VCaP (cell line): ENCODE measurements at regions not wholly inside any gene's neighbourhood (a gene's known extent, or its start where the extent isn't known, plus 50 kb on each side); places are given as distances from the start of the nearest gene placed in this dataset.
A peak's percentile ranks its signal among the peaks of the same experiment; 100 is the strongest.

Experiments used
- H3K27ac ChIP-seq: fragments of 450-650 bp; 2 replicates; pipeline ENCODE4 v1.5.1; 2017
- TF ChIP-seq, protein P1 (sequence below): fragments of 450-650 bp; conservative IDR thresholded peaks from 2 replicates; pipeline ENCODE4 v1.5.1; 2017; ENCODE audit warnings: mild to moderate bottlenecking, moderate library complexity

DNA sequence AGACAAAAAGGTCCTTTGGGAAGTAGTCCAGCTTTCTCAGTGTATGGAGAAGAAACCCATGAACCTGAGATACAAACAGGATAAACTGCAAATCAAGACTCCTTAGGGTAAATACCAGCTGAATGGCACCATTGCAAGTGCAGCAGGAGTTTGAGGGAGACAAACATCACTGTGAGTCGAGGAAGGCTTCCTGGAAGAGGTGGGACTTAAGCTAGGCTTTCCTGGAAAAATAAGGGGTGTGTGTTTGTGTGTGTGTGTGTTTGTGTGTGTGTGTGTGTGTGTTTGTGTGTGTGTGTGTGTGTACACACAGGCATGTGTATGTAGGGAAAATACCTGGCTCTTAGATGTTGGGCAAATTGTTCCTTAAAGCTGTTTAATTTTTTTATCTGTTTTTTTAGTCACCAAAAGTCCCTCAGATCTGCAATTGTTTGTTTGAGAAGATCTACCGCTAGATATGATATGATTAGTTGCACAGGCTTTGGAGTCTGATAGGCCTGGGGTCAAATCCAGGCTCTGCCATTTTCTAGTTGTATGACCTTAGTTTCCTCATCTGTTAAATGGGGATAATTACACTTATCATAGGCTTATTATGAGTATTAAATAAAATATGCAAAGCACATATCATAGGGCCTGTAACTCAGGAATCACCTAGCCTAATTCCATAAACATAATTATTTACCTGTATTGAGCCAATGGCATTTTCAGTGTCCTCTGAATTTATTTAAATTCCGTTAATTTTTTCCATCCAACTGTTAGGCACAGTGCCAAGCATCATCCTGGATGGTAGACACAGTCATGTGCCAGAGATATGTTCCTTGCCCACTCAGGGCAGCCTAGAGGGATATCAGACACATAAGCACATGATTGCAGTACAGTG, 85.6 kb upstream of the EED start:
- peak overlapping the region; percentile 77 for H3K27ac ChIP-seq
- TF ChIP-seq, protein P1, sequence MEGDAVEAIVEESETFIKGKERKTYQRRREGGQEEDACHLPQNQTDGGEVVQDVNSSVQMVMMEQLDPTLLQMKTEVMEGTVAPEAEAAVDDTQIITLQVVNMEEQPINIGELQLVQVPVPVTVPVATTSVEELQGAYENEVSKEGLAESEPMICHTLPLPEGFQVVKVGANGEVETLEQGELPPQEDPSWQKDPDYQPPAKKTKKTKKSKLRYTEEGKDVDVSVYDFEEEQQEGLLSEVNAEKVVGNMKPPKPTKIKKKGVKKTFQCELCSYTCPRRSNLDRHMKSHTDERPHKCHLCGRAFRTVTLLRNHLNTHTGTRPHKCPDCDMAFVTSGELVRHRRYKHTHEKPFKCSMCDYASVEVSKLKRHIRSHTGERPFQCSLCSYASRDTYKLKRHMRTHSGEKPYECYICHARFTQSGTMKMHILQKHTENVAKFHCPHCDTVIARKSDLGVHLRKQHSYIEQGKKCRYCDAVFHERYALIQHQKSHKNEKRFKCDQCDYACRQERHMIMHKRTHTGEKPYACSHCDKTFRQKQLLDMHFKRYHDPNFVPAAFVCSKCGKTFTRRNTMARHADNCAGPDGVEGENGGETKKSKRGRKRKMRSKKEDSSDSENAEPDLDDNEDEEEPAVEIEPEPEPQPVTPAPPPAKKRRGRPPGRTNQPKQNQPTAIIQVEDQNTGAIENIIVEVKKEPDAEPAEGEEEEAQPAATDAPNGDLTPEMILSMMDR, result no peak

- TF ChIP-seq, protein P1, result no peak
These were observed 86.7 kb upstream of the EED start for GRCh38 chr11:86157797-86158378.

DNA sequence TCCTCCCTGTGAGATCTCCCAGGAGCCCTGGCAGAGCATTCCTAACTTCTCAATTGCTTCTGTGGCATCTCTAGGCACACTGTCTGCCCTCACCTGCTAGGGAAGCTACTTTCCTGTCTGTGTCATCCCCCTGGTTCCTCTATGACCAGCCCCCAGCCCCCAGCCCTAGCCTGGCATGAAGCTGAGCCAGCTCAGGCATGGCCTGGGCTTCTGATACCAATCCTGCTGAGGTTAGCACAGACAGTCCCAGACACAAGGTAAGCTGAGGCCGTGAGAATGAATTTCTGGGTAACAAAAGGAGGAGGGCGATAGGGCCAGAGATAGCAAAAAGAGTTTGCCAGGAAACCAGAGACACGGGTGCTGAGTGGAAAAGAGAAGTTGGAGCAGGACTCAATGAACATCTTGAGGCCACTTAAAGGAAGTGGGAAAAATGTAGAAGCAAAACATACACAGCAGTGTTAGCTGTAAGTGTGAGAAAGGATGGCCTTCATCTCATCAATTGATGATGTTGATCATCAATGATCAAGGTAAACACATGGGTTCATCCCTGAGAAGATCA, 87.6 kb upstream of the PICALM start:
- TF ChIP-seq, protein P1, result no peak
- no peak overlapping the region for H3K27ac ChIP-seq

More at GRCh38 chr11:86157797-86158378, 86.7 kb upstream of the EED start:
- H3K27ac ChIP-seq, result peak overlapping the region; percentile 77; the same call in 1 of the 2 replicates

GRCh38 chr11:86155200-86155844, 86.4 kb upstream of the PICALM start:
- TF ChIP-seq, protein P1, result no peak
- H3K27ac ChIP-seq, result no peak overlapping the region

DNA sequence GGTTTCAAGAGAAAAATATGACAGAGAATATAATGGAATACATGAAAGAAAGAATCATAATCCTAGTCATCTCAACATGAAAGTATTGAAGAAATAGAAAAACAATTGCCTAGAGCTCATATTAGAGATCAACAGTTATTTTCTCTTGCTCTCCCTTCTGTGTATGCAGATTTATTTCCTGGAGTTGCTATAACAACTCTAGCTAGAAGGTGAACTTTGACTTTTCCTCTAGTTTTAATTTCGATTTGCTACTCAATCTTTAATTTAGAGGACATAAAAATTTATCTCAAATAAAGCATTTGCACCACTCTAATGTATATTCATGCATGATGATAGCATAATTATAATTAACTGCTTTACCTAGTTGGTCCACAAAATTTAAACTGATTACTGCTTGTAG, 84.6 kb upstream of the PICALM start:
- TF ChIP-seq, protein P1, result no peak
- H3K27ac ChIP-seq, result no peak overlapping the region

- no peak overlapping the region for H3K27ac ChIP-seq
- TF ChIP-seq, protein P1, result no peak
These were observed 84.0 kb upstream of the PICALM start for GRCh38 chr11:86152901-86153300.
